Right atrium auricular region (tissue), 2 donors: ENCODE measurements at regions not wholly inside any gene's neighbourhood (a gene's known extent, or its start where the extent isn't known, plus 50 kb on each side); places are given as distances from the start of the nearest gene placed in this dataset.
"Not testable (repeated sequence)": the region's sequence is repeated elsewhere in the genome, so short reads cannot be mapped to it uniquely, and the experiment has no call there.

Experiments used
- DNase-seq: peaks from one replicate; pipeline ENCODE4 v3.0.0-alpha.2; 2019; ENCODE audit warnings: low spot score
- H3K27ac ChIP-seq, 2 donors: fragments of 200-600 bp; sonication (generic); 1 replicate in 1 of 2; 2 replicates in 1 of 2; pipeline ENCODE4 v1.5.1; 2016 to 2019
- H3K27me3 ChIP-seq, 2 donors: fragments of 200-600 bp; sonication (generic); one replicate each; pipeline versions ENCODE4 v1.5.1 to v1.6.0; 2017 to 2019
- H3K36me3 ChIP-seq: fragments of 200-600 bp; sonication (generic); one replicate; pipeline ENCODE4 v1.5.1; 2016
- H3K4me1 ChIP-seq, 2 donors: fragments of 200-600 bp; sonication (generic); one replicate each; pipeline versions ENCODE4 v1.5.1 to v1.6.0; 2017 to 2019
- H3K4me3 ChIP-seq, 2 donors: fragments of 200-600 bp; sonication (generic); 1 replicate in 1 of 2; 2 replicates in 1 of 2; pipeline ENCODE4 v1.5.1; 2017 to 2019; ENCODE audit warnings: mild to moderate bottlenecking in 1 of 2, moderate library complexity in 1 of 2
- H3K9me3 ChIP-seq, 2 donors: fragments of 200-600 bp; sonication (generic); one replicate each; pipeline ENCODE4 v1.5.1; 2019
- TF ChIP-seq, protein P1 (sequence below), 2 donors: fragments of 200-600 bp; sonication (generic); IDR thresholded peaks; one replicate each; pipeline ENCODE4 v1.5.1; 2019; ENCODE audit warnings: antibody characterized with exemption in 2 of 2

DNA sequence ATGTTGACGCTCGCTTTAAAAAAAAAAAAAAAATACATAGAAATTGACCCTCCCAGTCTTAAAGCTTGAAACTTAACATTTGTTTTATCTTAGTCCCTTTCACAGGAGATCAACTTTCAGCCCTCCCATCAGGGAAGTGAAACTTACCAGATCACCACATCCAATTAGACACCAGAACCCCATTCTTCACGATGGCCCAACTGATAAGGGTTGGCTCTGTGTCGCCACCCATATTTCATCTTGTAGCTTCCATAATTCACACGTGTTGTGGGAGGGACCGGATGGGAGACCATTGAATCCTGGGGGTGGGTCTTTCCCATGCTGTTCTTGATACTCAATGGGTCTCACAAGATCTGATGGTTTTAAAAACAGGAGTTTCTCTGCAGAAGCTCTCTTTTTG is 629.4 kb upstream of the KCND2 start:
- Histone ChIP-seq H3K4me3 (no peak overlapping the region), H3K4me1 (no peaks in the 10 kb centered on the region), H3K36me3 (no peaks in the 10 kb centered on the region), H3K27me3 (no peaks in the 10 kb centered on the region), H3K27ac (no peak overlapping the region), H3K9me3 (no peaks in the 10 kb centered on the region)
- DNase-seq = no peak
- TF ChIP-seq, protein P1, sequence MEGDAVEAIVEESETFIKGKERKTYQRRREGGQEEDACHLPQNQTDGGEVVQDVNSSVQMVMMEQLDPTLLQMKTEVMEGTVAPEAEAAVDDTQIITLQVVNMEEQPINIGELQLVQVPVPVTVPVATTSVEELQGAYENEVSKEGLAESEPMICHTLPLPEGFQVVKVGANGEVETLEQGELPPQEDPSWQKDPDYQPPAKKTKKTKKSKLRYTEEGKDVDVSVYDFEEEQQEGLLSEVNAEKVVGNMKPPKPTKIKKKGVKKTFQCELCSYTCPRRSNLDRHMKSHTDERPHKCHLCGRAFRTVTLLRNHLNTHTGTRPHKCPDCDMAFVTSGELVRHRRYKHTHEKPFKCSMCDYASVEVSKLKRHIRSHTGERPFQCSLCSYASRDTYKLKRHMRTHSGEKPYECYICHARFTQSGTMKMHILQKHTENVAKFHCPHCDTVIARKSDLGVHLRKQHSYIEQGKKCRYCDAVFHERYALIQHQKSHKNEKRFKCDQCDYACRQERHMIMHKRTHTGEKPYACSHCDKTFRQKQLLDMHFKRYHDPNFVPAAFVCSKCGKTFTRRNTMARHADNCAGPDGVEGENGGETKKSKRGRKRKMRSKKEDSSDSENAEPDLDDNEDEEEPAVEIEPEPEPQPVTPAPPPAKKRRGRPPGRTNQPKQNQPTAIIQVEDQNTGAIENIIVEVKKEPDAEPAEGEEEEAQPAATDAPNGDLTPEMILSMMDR (IDR thresholded peaks at IDR 0.05) = no peak

DNA sequence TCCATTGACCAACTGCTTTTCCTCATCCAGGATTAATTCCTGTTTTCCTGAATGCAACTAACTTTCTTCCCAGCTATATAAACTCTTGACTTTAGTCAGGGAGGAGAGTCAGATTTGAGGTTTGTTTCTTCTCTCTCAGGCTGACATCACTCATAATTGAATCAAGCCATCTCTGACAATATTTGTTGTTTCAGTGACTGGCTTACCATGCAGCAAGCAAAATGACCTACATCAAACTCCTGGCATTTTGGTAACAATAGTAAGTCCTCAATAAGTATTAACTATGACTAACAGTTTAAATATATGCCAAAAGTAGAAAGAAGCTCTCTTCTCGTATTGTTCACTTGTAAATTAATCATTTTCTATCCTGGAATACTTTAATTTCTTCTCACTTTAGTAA is 625.7 kb upstream of the KCND2 start:
- no peak overlapping the region for H3K4me3 ChIP-seq
- H3K4me1 ChIP-seq = no peaks in the 10 kb centered on the region
- H3K27me3 ChIP-seq = no peaks in the 10 kb centered on the region
- no peaks in the 10 kb centered on the region for H3K9me3 ChIP-seq
- no peak for DNase-seq
- TF ChIP-seq, protein P1 (IDR thresholded peaks at IDR 0.05) = no peak
- H3K27ac ChIP-seq = no peak overlapping the region
- no peaks in the 10 kb centered on the region for H3K36me3 ChIP-seq

DNA sequence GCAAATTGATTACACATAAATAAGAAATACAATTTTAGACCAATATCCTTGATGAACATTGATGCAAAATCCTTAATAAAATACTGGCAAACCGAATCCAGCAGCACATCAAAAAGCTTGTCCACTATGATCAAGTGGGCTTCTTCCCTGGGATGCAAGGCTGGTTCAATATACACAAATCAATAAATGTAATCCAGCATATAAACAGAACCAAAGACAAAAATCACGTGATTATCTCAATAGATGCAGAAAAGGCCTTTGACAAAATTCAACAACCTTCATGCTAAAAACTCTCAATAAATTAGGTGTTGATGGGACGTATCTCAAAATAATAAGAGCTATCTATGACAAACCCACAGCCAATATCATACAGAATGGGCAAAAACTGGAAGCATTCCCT is 624.2 kb upstream of the KCND2 start:
- not testable (repeated sequence) for H3K27ac ChIP-seq, H3K9me3 ChIP-seq, H3K4me3 ChIP-seq, DNase-seq, H3K36me3 ChIP-seq, H3K4me1 ChIP-seq, H3K27me3 ChIP-seq

DNA sequence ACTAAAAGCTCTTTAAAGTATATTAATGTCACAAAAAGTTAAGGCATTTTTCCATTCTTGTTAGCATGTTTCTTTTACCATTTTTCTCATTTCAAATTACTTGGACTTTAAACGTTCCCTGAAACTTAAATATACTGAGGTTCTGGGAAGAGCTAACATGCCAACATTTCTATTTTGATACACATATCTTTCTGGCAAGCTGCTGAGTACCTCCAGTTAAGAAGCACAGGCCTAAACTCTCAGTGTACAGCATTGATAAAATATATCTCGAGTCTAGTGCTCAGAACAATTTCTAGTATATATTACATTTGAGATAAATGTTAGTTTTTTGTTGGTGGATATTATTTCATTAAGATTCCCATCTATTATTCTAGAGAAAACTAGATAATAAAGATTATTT is 612.9 kb upstream of the KCND2 start:
- Histone ChIP-seq H3K4me3 (no peak overlapping the region), H3K4me1 (no peaks in the 10 kb centered on the region), H3K27ac (no peak overlapping the region), H3K27me3 (no peaks in the 10 kb centered on the region), H3K36me3 (no peaks in the 10 kb centered on the region), H3K9me3 (peaks cover 0 to 5% of the 10 kb centered on the region in 2 donors)
- DNase-seq = no peak
- TF ChIP-seq, protein P1 (IDR thresholded peaks at IDR 0.05) = no peak

DNA sequence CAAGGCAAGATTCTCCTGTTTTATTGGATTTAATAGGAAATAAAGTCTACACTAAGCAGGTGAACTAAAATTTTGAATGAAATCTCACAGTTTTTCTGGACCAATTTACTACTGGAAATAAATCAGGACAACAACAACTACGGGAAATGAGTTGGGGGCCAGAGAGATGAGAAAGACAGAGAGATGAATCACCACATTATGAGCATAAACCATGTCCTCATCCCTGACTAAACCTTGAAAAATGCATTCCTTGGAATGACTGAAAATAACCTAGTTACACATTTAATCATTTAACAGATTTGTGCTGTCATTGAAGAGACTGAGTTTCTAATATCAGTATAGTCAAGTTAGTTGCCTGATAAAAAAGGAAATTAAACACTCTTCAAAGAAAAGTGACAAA is 608.4 kb upstream of the KCND2 start:
- Histone ChIP-seq H3K27me3 (no peaks in the 10 kb centered on the region), H3K27ac (no peak overlapping the region), H3K36me3 (no peaks in the 10 kb centered on the region), H3K4me3 (no peak overlapping the region), H3K4me1 (no peaks in the 10 kb centered on the region), H3K9me3 (no peaks in the 10 kb centered on the region)
- no peak for DNase-seq
- TF ChIP-seq, protein P1 (IDR thresholded peaks at IDR 0.05) = no peak

DNA sequence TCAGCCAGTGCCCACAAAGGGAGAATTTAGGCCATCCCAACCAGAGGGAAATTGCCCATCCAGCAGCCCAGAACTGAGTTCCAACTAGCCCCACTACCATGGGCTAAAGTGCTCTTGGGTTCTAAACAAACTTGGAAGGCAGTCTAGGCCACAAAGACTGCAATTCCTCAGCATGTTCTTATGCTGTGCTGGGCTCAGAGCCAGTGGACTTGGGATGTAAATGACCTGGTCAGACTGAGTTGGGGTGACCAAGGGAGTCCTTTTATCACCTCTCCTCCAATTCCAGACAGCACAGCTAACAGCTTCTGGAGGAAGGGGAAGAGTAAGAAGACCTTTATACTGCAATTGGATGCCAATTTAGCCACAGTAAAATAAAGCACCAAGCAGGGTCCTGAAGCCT is 607.2 kb upstream of the KCND2 start:
- DNase-seq = no peak
- Histone ChIP-seq H3K27me3 (no peaks in the 10 kb centered on the region), H3K4me1 (no peaks in the 10 kb centered on the region), H3K36me3 (no peaks in the 10 kb centered on the region), H3K4me3 (no peak overlapping the region), H3K27ac (no peak overlapping the region), H3K9me3 (no peaks in the 10 kb centered on the region)
- TF ChIP-seq, protein P1 (IDR thresholded peaks at IDR 0.05) = no peak
